Fibroblast of skin of right biceps (primary cell): ENCODE measurements at regions not wholly inside any gene's neighbourhood (a gene's known extent, or its start where the extent isn't known, plus 50 kb on each side); places are given as distances from the start of the nearest gene placed in this dataset.
"Not testable (repeated sequence)": the region's sequence is repeated elsewhere in the genome, so short reads cannot be mapped to it uniquely, and the experiment has no call there.

Source experiments
- DNase-seq: peaks from one replicate; pipeline ENCODE4 v3.0.0-alpha.2; 2013

DNA sequence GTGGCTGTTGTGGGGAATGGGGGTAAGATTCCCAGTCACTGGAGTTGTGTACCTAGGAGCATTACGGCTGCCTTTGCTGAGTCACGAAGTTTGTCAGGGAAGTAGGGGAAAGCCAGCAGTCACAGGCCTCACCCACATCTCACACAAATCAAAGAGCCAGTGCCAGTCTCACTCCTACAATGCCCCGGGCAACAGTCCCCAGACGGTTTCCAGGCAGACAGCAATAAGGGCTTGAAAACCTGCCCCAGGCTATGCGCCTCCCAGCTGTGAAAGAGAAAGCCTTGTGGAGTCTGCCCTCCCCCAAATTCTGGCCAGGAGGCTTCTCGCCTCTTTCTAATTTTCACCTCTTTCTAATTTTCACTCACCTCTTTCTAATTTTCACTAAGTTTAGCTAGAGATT is 142.3 kb upstream of the EDNRB start:
- no peak for DNase-seq

DNA sequence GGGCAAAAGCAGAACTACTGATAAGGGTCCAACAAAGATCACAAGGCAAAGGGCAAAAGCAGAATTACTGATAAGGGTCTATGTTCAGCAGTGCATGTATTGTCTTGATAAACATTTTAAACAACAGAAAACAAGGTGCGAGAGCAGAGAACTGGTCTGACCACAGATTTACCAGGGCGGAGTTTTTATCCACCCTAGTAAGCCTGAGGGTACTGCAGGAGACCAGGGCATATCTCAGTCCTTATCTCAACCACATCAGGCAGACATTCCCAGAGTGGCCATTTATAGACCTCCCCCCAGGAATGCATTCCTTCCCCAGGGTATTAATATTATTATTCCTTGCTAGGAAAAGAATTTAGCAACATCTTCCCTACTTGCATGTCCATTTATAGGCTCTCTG is 138.2 kb upstream of the EDNRB start:
- DNase-seq, result not testable (repeated sequence)

DNA sequence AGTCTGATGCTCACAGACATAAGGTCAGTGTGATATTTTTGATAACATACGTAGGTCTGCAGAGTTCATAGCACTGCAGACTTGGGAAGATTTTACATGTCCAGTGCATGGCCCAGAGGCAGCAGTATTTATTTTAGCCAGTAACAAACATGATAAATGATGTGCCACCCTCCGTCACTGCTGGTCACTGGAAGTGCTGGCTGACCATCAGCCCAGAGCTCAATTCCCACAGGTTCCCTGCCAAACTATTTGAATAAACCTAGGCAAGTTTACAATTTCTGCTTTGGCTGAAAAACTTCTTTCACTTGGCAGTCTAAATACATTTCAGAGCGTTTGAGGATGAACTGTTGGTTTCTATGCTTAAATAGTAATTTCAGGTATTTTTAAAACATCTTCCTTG is 135.5 kb upstream of the EDNRB start:
- no peak for DNase-seq

DNA sequence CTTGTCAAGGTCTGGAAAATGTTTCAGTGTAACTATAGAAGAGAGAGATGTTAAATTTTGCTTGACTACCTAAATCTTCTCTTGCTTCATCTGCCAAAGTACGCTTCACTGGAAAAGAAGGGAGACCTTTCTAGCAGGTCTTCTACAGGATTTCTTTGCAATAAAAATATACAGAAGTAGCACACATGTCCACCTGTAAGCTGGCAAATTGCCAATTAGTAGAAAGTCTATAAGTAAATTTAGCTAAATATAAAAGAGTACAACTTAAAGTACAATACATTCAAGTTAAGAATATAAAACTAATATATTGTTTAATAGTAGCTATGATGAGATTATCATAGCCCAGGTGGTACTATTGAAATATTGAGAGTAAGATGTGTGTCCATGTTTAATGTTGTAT is 128.5 kb upstream of the EDNRB start:
- no peak for DNase-seq

DNA sequence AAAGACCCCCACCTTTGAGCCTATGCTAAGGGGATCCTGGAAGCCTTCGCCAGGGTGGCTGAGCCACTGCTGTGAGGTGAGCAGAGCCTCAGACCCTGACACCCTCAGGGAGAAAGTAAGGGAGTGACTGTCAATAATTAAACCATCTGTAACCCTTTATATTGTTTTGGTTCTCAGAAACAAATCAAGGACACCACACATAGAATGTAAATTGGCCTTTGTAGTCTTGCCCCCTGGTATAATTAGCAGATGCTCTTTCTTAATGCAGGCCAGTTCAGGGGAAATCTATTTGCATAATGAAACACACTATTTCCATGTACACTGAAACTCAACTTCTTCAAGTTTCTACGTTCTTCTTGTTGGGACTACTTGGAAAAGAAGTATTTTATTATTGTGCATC is 127.7 kb upstream of the EDNRB start:
- DNase-seq, result no peak

DNA sequence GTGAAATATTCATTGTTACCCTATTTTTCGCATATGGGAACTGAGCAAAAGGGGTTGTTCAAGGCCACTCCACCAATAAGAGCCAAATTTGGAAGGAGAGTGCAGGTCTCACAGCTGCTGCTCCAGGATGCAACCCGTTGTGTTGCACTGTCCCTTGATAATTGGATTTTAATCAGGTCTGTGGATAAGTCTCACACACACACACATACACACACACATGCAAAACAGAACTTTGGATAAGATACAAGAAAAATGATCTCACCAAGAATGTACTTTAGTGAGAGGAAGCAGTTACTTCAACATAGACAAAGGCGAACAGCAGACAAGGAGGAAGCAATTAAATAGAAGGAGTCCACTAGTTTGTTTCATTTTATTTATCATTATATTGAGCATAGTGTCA is 127.3 kb upstream of the EDNRB start:
- DNase-seq, result no peak

DNA sequence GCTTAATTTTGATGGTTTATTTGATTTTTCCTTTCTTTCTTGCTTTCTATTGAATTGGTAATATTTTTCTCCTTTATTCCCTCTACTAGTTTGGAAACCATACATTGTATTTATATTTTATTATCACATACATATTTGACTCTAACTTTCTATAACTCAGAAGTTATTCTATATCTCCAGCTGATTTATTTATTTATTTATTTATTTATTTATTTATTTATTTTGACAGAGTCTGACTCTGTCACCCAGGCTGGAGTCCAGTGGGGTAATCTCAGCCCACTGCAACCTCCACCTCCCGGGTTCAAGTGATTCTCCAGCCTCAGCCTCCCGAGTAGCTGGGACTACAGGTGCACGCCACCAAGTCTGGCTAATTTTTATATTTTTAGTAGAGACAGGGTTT is 122.7 kb upstream of the EDNRB start:
- not testable (repeated sequence) for DNase-seq

DNA sequence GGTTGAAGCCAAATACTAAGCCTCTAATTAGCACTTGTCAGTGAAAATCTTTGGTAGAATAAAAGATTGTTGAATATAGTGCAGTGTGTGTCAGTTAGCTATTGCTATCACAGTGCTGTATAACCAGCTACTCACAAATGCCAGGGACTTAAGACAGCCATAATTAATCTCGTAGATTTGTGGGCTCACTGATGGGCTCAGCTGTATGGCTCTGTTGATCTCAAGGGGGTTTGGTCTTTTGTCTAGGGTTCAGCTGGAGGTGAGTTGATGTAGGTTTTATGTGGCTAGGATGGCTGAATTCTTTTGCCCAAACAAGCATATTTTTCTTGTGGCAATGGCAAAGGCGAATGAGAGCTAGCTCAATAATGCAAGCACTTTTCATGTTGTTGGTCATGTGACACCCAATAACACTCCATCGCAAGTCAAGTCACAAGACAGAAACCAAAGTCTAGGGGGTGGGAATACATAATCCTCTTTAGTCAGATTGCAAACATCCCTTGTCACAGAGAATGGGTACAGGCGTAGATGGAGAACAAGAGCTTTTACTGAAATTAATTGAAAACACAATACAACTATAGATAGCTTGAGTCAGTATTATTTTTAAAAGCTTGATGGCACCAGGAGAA is 121.7 kb upstream of the EDNRB start:
- no peak for DNase-seq

DNA sequence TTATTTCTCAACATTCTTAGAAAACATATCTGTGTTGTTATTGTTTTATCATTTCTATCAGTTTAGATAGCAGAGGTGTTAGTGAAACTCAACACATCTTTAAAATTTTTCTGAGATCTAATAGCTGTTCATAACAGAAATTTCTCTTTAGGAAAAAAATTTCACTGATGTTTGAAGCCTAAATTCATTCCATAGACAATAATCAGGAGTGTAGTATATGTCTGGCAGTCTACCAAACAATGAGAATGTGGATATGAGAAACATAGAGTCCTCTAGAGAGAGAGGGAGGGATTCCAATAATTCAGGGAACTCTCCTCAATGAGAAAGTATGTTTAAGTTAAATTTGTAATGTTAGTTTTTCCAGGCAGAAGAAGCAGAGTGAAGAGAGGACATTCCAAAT is 118.2 kb upstream of the EDNRB start:
- DNase-seq, result peak; percentile 5

DNA sequence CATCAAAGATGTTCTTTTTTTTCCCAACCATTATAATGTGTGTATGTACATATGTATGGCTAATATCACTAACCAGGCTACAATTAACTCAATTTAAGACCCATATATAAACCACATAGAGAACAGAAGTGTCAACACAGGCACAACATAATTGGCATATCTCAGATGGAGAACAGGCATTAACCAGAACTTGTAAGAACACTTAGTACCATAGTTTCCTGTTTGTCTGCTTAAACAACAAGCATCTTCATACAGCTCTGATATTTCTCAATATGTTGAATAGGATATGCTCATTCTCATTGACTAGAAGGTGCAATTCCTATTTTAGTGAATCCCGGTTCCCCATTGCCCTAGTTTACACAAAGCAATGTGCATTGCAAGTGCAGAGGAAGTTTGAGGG is 116.9 kb upstream of the EDNRB start:
- no peak for DNase-seq

DNA sequence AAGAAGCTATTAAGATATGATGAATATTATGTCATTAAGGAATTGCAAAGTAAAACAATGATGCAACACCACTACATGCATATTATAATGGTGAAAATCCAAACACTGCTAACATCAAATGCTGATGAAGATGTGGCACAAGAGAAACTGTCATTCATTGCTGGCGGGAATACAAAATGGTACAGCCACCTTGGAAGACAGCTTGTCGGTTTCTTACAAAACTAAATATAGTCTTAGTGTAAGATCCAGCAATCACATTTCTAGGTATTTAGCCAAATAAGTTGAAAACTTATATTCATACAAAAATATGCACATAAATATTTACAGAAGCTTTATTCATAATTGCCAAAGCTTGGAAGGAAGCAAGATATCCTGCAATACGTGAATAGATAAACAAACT is 114.9 kb upstream of the EDNRB start:
- DNase-seq, result no peak

DNA sequence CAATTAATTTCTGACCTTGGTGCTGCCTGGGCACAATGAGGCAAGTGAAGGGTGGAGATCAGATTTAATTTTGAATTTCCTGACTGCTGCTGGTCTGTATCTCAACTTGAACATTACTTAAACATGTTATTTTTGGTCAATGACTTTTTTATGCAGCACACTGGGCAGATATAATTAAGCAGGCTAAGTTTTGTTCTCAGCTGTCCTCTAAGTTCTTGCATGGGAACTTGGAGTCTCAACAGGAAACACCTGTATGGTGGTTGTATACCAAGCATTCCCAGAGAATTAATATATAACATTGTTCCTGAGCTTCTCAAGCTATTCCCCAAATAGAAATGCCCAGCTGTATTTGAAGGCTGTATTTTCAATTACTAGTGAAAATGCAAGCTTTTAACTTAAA is 113.5 kb upstream of the EDNRB start:
- no peak for DNase-seq

DNA sequence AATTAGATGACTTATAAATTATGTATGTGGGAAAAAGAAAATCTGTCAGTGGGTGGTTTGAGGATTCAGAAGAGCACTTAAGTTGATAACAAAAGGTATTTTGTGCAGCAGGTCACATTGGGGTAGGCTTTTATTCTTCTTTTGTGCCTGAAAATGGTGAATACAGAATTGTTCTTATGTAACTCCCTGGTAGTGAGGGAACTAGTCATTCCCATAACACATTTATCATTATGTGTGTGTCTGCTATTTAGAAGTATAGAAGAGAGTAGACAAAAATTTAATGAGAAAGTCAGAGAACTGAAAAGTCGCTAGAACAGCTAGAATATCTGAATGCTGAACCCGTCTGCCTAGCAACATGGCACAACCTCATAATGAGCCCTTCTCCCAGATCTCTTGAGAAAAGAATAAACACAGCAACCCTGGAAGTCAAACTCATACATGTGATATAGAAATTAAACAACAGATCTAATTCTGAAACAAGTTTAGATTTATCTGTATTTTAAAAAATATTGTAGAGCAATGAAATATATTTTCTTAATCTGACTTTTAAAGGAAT is 111.8 kb upstream of the EDNRB start:
- DNase-seq, result no peak

DNA sequence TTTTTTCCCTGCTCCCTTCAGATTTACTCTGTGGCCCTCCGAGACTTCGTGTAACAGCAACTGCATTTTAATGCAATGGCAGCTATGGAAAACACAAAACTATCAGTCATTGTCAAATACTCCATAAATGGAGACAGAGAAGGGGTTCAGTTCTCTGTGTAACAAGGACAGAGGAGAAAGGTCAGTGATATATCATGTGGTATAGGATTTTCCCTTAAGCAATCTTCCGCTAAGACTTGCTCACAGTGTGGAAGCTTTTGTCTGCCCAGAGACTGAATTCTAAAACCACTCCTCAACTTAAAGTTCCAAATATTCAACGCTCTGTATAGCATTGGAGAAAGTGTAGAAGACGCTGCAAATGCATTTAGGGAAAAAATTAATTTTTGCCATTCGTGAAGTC is 111.3 kb upstream of the EDNRB start:
- no peak for DNase-seq

DNA sequence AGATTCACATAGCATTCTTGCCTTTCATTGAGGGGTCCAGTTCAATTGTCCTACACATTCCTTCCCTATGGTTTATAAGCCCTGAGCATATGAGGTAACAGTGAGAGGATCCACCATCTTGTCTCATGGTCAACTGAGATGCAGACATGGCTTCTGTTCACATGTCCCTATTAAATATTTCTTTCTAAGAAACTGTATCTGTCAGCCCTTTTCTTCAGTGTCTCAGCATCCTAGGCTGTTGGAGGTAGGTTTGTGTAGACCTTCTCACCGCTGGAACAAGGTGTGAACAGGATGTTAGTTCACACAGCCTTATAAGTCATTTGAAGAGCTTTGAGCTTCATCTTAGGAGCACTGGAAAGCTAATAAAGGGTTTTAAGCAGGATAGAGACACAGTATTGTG is 110.3 kb upstream of the EDNRB start:
- DNase-seq, result no peak

DNA sequence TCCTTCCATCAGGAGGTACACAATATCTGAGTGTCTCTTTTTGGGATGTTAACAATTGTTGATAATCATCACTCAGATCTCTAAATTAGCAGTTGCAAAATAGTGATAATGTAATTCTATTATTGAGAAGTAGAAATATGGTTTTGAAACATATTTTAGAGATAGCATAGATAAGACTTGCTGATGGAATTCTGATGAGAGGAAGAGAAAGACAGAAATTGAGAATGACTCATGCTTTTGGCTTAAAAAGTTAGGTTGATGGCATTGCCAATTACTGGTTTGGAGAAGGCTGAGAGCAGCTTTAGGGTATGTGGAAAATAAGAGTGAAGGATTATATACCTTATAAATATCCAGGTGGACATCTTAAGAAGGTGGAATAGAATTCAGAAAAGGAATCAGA is 106.4 kb upstream of the EDNRB start:
- DNase-seq, result peak; percentile 2

DNA sequence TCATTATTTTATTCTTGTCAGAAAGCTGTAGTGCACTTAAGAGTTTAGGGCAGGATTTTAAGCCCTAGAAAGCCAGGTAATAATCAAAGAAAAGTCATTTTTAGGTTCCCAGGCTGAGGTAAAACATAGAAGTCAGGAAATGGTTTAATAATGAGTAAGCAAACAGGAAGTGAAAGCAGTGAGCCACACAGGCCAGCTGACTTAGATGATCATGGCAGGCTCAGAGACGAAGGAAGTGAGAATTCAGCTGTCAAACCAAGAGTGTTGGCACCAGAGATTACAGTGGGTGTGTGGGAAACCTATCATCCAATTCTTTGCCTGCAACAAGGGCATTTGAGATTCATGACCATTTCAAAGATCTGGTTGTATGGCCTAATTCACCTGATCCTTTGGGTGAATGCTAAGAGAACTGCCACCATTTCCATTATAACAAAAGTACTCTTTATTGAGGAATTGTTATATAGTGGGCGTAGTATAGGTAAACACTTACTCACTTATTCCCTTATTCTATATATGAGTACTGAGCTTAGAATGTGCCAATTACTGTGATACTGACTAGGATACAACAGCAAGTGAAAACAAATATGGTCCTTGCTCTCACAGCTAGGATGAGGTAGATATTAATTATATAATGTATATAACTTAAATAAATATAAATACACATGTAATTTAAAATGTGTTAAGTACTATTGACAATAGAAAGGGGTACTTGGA is 103.7 kb upstream of the EDNRB start:
- peak; percentile 59 for DNase-seq

DNA sequence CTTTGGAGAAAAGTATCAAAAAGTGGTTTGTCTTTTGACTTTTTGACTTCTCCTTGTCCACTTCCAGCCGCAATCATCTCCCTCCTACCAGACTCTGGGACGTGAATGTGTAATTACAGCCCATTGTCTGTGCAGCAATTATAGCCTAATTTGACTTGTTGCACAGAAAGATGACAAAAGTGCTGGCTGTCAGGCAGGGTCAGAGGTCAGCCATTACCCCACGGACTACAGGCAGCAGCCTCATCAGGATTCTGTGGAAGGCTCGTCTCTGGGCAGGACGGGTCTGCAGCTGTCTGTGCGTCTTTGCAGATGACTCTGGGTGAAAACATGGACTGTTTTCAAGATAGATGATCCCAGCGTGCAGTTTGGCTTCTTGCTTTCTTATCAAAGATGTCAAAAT is 102.2 kb upstream of the EDNRB start:
- DNase-seq, result no peak

DNA sequence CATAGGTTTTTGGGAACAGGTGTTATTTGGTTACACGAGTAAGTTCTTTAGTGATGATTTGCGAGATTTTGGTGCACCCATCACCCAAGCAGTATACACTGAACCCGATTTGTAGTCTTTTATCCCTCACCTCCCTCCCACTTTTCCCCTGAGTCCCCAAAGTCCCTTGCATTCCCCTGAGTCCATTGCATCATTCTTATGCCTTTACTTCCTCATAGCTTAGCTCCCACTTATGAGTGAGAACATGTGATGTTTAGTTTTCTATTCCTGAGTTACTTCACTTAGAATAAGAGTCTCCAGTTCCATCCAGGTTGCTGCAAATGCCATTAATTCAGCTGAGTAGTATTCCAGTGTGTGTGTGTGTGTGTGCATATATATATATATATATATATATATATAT is 97.2 kb upstream of the EDNRB start:
- no peak for DNase-seq

DNA sequence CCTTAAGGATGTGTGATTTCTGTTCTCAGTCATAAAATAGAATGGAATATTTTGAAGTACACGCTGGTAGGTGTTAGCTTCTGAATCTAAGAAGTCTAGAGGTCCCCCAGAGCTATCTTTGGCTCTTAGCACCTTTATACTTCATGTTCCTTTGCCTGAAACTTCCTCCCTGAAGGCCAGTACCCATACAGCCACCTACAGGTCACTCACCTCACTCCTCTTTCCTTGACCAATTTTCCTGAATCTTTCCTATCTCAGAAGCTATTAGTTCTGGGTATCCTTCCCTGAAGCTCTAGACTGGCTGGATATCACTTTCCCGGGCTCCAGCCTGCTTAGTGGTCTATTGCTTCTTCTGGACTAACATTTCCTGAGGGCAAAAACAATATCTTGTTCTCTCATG is 93.4 kb upstream of the EDNRB start:
- DNase-seq, result no peak

DNA sequence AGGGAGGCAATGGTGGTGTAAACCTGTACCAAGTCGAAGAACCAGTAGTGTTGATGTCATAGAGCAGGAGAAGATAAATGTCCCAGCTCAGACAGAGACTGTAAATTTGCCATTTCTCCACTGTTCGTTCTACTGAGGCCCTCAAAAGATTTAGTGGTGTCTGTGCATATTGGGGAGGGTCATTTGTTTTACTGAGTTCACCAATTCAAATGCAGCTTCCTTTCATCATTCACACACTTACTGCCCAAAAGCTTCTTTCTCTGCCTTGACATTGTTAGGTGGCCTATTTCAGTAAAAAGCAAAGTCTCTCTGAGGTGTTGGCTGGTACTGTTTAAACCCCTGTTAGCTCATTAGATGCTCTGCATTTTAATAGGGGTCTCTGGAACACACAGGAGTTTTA is 86.2 kb upstream of the EDNRB start:
- no peak for DNase-seq

DNA sequence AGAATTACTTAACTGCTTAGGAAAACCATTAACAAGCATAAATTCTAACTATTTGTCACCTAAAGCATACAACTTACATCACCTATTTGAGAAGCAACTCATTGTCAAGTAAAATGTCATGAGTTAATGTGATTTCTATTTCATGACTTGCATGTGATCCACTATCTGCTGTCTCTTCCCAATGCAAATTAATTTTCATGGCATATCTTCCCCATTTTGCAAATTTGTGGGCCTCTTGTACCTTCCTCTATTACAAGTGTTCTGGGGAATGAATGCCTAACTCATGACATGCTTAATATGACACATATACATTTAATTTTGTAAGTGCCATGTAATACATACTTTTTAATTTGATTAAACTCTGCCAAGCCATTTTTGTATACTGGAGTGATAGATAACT is 81.1 kb upstream of the EDNRB start:
- no peak for DNase-seq

DNA sequence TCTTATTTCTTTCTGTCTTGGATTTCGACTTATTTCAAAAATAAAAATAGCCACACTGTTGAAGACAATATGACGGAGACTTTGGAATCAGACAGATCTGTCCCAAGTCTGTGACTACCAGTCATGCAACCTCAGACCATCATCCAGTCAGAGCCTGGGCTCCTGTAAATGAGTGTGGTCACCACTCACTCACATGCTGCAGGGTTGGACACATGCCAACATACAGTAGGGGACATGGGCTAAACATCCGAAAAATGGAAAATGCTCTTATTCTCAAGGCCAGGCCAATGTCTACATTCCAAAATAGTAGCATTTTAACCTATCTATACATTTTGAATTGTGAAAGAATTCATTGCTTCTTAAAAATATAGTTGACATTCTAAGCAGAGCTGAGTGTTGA is 75.5 kb upstream of the EDNRB start:
- DNase-seq, result no peak

DNA sequence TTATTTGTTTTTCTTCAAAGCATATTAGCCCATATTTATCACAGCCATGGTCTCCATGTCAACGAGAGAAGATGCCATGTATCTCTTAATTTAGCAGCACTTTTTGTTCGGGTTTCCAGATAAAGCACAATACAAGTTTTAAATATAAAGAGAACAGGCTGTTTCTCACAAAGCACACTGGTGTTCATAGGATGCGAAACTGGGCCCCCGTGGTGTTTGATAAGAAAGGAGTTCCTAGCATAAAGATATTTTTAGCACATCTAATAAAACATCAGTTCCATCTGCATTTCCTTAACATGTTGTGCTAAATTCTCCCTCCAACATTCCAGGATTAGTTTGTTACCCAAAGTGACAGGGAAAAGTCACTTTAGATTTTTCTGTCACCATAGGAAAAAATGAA is 72.4 kb upstream of the EDNRB start:
- no peak for DNase-seq

DNA sequence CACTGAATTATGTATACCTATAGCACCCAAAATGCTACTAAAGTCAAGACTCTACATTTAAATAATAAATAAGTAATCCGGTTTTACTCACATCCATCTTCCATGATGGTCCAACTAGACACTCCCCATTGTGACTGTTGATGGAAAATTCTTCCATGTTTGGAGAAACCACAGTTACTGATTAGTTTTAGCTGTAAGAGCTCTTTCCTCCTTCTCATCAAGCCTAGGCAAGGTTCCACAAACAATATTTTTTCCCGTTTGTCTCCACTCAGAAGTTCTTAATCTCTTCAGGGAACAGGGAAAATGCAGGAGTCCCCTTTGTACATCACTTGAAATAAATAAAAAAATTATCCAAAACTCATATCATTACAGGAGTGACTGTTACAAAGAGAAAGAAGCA is 70.7 kb upstream of the EDNRB start:
- no peak for DNase-seq
